ENCODE measurements at regions not wholly inside any gene's neighbourhood (a gene's known extent, or its start where the extent isn't known, plus 50 kb on each side); places are given as distances from the start of the nearest gene placed in this dataset.
"Not testable (repeated sequence)": the region's sequence is repeated elsewhere in the genome, so short reads cannot be mapped to it uniquely, and the experiment has no call there.

DNA sequence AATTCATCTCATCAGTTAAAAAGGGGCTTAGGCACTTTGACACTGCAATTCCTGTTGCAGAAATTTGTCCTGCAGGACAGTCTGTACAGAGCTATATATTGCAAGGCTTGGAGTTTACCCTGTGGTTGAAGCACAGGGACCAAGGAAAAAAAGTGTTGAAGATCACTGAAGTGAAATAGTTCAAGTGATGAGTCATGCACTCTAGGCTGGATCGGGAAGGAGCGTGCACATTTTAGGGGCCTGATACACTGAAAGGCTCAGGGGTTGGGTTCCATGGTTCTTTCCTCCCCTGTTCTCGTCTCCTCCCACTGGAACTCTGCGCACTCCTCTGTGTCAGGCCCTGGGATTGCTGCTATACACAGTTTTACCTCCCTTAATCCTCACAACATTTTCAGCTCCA is 104.9 kb upstream of the ARMCX2 start:
- TF ChIP-seq CTCF (IDR thresholded peaks at IDR 0.05; ENCODE audit: low read depth, low read length), result no peak
- DNase-seq (ENCODE audit: extremely low read depth, low read depth), result no peak

DNA sequence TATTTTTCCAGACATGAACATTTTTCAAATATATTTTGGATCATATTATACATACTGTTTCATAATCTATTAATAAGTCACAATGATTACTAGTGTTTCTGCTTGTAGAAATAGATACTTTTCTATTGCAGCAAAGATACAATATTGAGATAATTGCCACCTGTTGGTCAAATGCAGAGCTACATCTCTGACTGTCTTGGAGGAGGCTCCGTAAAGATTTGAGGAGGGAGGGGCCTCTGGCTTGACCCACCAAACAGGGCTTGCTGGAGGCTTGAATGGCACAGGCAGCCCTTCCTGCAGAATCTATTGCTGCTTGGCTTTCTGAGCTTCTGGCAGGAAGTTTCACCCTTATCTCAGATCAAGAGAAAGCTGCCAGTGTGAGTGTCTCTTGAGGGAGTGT is 99.3 kb upstream of the ARMCX2 start:
- peak; percentile 8 for DNase-seq (ENCODE audit: extremely low read depth, low read depth)
- peak; percentile 54 for TF ChIP-seq CTCF (IDR thresholded peaks at IDR 0.05; ENCODE audit: low read depth, low read length)

DNA sequence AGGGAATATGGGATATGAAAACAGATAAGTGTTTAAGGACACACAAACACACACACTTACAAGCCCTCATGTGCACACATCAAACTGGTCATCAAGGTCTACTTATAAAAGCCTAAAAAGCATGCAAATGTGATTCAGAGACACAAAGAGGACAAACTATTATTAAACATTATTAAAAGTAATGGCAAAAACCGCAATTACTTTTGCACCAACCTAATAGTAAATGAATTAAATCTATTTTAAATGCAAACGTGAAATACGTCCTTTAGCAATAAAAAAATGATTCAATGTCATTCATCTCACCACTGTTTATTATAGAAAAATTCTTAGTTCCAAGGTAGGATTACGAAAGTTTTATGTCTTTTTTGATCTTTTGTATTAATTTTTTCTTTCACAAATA is 91.1 kb upstream of the ARMCX2 start:
- no peak for DNase-seq (ENCODE audit: extremely low read depth, low read depth)
- TF ChIP-seq CTCF (IDR thresholded peaks at IDR 0.05; ENCODE audit: low read depth, low read length), result no peak

- no peak for TF ChIP-seq CTCF (IDR thresholded peaks at IDR 0.05; ENCODE audit: low read depth, low read length)
These were observed 89.8 kb upstream of the ARMCX2 start for GRCh38 chrX:101749436-101749835.

GRCh38 chrX:101745046-101745445 is 85.4 kb upstream of the ARMCX2 start:
- no peak for DNase-seq (ENCODE audit: extremely low read depth, low read depth)
- TF ChIP-seq CTCF (IDR thresholded peaks at IDR 0.05; ENCODE audit: low read depth, low read length), result no peak

More at GRCh38 chrX:101749436-101749835, 89.8 kb upstream of the ARMCX2 start:
- DNase-seq (ENCODE audit: extremely low read depth, low read depth), result no peak

- DNase-seq (ENCODE audit: extremely low read depth, low read depth), result no peak
- no peak for TF ChIP-seq CTCF (IDR thresholded peaks at IDR 0.05; ENCODE audit: low read depth, low read length)
These were observed 84.4 kb upstream of the ARMCX2 start for GRCh38 chrX:101744085-101744484.

DNA sequence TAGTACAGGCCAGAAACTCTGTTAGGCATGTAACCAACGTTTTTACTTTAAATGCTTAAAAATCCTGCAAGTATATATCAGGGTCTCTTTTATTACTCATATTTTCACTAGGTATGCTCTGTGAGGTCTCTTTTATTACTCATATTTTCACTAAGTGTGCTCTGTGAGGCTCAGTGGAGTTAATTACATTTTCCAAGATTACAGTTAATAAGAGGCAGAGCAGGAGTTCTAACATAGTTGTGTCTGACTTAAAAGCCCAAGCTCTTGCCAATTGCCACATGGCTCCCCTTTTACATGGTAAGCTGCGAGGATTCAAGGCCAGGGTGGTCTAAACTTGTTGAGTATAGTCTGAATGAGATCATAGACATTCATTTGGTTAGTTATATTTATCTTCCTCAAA is 81.0 kb upstream of the ARMCX2 start:
- TF ChIP-seq CTCF (IDR thresholded peaks at IDR 0.05; ENCODE audit: low read depth, low read length), result no peak

GRCh38 chrX:101738867-101739266 is 79.2 kb upstream of the ARMCX2 start:
- DNase-seq (ENCODE audit: extremely low read depth, low read depth), result not testable (repeated sequence)

More for the DNA sequence above, 81.0 kb upstream of the ARMCX2 start:
- DNase-seq (ENCODE audit: extremely low read depth, low read depth), result no peak

- not testable (repeated sequence) for DNase-seq (ENCODE audit: extremely low read depth, low read depth)
These were observed 78.8 kb upstream of the ARMCX2 start for GRCh38 chrX:101738411-101738810.
